H9 (cell line): ENCODE measurements at regions not wholly inside any gene's neighbourhood (a gene's known extent, or its start where the extent isn't known, plus 50 kb on each side); places are given as distances from the start of the nearest gene placed in this dataset.

Experiments used
- DNase-seq: peaks from one replicate; pipeline ENCODE4 v3.0.0-alpha.2; 2017
- H2AFZ ChIP-seq: one replicate; pipeline ENCODE4 v1.6.1; 2013; ENCODE audit warnings: mild to moderate bottlenecking, low read length, control low read depth, moderate library complexity
- H2AK5ac ChIP-seq: 2 replicates; pipeline ENCODE4 v1.6.1; 2013; ENCODE audit warnings: low read length, control low read depth, mixed read lengths; ENCODE audit not compliant: insufficient read length
- H2BK120ac ChIP-seq: one replicate; pipeline ENCODE4 v1.6.1; 2013; ENCODE audit warnings: low read depth, mild to moderate bottlenecking, low read length, control low read depth, inconsistent platforms; ENCODE audit not compliant: poor library complexity, severe bottlenecking
- H2BK12ac ChIP-seq: 2 replicates; pipeline ENCODE4 v1.6.1; 2013; ENCODE audit warnings: low read length, control low read depth, mixed read lengths, low read depth; ENCODE audit not compliant: insufficient read length
- H2BK15ac ChIP-seq: 2 replicates; pipeline ENCODE4 v1.6.1; 2013; ENCODE audit warnings: low read depth, low read length, control low read depth
- H2BK20ac ChIP-seq: one replicate; pipeline ENCODE4 v1.6.1; 2013; ENCODE audit warnings: low read depth, mild to moderate bottlenecking, low read length, control low read depth, inconsistent platforms; ENCODE audit not compliant: poor library complexity, severe bottlenecking
- H2BK5ac ChIP-seq: 2 replicates; pipeline ENCODE4 v1.6.1; 2013; ENCODE audit warnings: low read length, control low read depth, mixed read lengths; ENCODE audit not compliant: insufficient read length
- H3K14ac ChIP-seq: 2 replicates; pipeline ENCODE4 v1.6.1; 2013; ENCODE audit warnings: low read length, control low read depth; ENCODE audit not compliant: insufficient read depth
- H3K18ac ChIP-seq: 2 replicates; pipeline ENCODE4 v1.6.1; 2013; ENCODE audit warnings: low read depth, mild to moderate bottlenecking, mixed read lengths, low read length, control low read depth; ENCODE audit not compliant: insufficient read length
- H3K23ac ChIP-seq: 2 replicates; pipeline ENCODE4 v1.6.1; 2013; ENCODE audit warnings: low read length, control low read depth, mixed read lengths, low read depth; ENCODE audit not compliant: insufficient read length
- H3K23me2 ChIP-seq: 2 replicates; pipeline ENCODE4 v1.6.1; 2013; ENCODE audit warnings: low read depth, mild to moderate bottlenecking, mixed read lengths, low read length, control low read depth; ENCODE audit not compliant: insufficient read length, poor library complexity, severe bottlenecking
- H3K27ac ChIP-seq: 2 replicates; pipeline ENCODE4 v1.5.1; 2013; ENCODE audit warnings: low read length, control low read depth, mixed read lengths, low read depth; ENCODE audit not compliant: insufficient read length
- H3K27me3 ChIP-seq: 2 replicates; pipeline ENCODE4 v1.6.1; 2013; ENCODE audit warnings: low read length, control low read depth, inconsistent platforms; ENCODE audit not compliant: insufficient read depth
- H3K4ac ChIP-seq: 2 replicates; pipeline ENCODE4 v1.6.1; 2013; ENCODE audit warnings: low read depth, mild to moderate bottlenecking, control low read depth, inconsistent platforms, low read length, moderate library complexity
- H3K4me1 ChIP-seq: 2 replicates; pipeline ENCODE4 v1.6.1; 2013; ENCODE audit warnings: low read length, control low read depth, inconsistent platforms; ENCODE audit not compliant: insufficient read depth
- H3K4me2 ChIP-seq: 2 replicates; pipeline ENCODE4 v1.6.1; 2013; ENCODE audit warnings: low read length, control low read depth, mixed read lengths; ENCODE audit not compliant: insufficient read length, insufficient read depth
- H3K56ac ChIP-seq: 2 replicates; pipeline ENCODE4 v1.6.1; 2013; ENCODE audit warnings: low read depth, mild to moderate bottlenecking, mixed read lengths, low read length, control low read depth; ENCODE audit not compliant: insufficient read length
- H3K79me1 ChIP-seq: 2 replicates; pipeline ENCODE4 v1.6.1; 2013; ENCODE audit warnings: low read depth, mild to moderate bottlenecking, moderate library complexity, low read length, control low read depth, inconsistent platforms; ENCODE audit not compliant: insufficient read depth, poor library complexity, severe bottlenecking
- H3K79me2 ChIP-seq: 2 replicates; pipeline ENCODE4 v1.6.1; 2013; ENCODE audit warnings: low read length, control low read depth, inconsistent platforms; ENCODE audit not compliant: insufficient read depth
- H3K9ac ChIP-seq: 2 replicates; pipeline ENCODE4 v1.6.1; 2013; ENCODE audit warnings: low read length, control low read depth, mixed read lengths; ENCODE audit not compliant: insufficient read length; ENCODE audit errors: extremely low read depth
- H3K9me3 ChIP-seq: one replicate; pipeline ENCODE4 v1.6.1; 2013; ENCODE audit warnings: low read depth, low read length, inconsistent platforms; ENCODE audit not compliant: control insufficient read depth
- H3T11ph ChIP-seq: one replicate; pipeline ENCODE4 v1.6.1; 2013; ENCODE audit warnings: mild to moderate bottlenecking, low read length, control low read depth, inconsistent platforms
- H4K20me1 ChIP-seq: one replicate; pipeline ENCODE4 v1.6.1; 2013; ENCODE audit not compliant: control insufficient read depth, insufficient read length, insufficient read depth
- H4K5ac ChIP-seq: 2 replicates; pipeline ENCODE4 v1.6.1; 2013; ENCODE audit warnings: low read depth, mild to moderate bottlenecking, mixed read lengths, low read length, control low read depth; ENCODE audit not compliant: insufficient read length
- H4K8ac ChIP-seq: replicated peaks from 2 replicates; pipeline ENCODE4 v1.6.1; 2013; ENCODE audit warnings: low read length, control low read depth, mixed read lengths, low read depth; ENCODE audit not compliant: insufficient read length
- H4K91ac ChIP-seq: 2 replicates; pipeline ENCODE4 v1.6.1; 2013; ENCODE audit warnings: low read depth, mild to moderate bottlenecking, moderate library complexity, mixed read lengths, low read length, control low read depth; ENCODE audit not compliant: insufficient read length
- H3K27ac Mint-ChIP-seq, 3 experiments: 2 replicates in 2 of 3; 3 replicates in 1 of 3; pipeline ENCODE4 v1.8.0; 2020 to 2021; ENCODE audit warnings: mixed read lengths in 3 of 3, mild to moderate bottlenecking in 1 of 3, moderate library complexity in 1 of 3
- H3K27me3 Mint-ChIP-seq: 2 replicates; pipeline ENCODE4 v1.8.0; 2021; ENCODE audit warnings: low read depth, mild to moderate bottlenecking, moderate library complexity, mixed read lengths
- H3K36me3 Mint-ChIP-seq, 3 experiments: 2 replicates in 2 of 3; 3 replicates in 1 of 3; pipeline ENCODE4 v1.8.0; 2020 to 2021; ENCODE audit warnings: low read depth in 3 of 3, mixed read lengths in 3 of 3; ENCODE audit not compliant: insufficient read depth in 1 of 3
- H3K4me1 Mint-ChIP-seq, 2 experiments: 2 replicates each; pipeline ENCODE4 v1.8.0; 2020; ENCODE audit warnings: mixed read lengths in 2 of 2
- H3K4me3 Mint-ChIP-seq, 2 experiments: 2 replicates in 1 of 2; 3 replicates in 1 of 2; pipeline ENCODE4 v1.8.0; 2020 to 2021; ENCODE audit warnings: mild to moderate bottlenecking in 2 of 2, mixed read lengths in 2 of 2, moderate library complexity in 1 of 2
- H3K9me3 Mint-ChIP-seq, 2 experiments: 2 replicates in 1 of 2; 3 replicates in 1 of 2; pipeline ENCODE4 v1.8.0; 2020; ENCODE audit warnings: mild to moderate bottlenecking in 2 of 2, mixed read lengths in 2 of 2, moderate library complexity in 1 of 2
- CTCF ChIP-seq: fragments of 200-600 bp; sonication (generic); conservative IDR thresholded peaks from 3 replicates; pipeline ENCODE4 v1.8.0; 2021; ENCODE audit warnings: antibody characterized with exemption, mild to moderate bottlenecking
- WGBS: extraction: QIAGEN DNeasy Blood & Tissue Kit; methylation state at CpG from one replicate; pipeline ENCODE4 v1.1.7; 2013; ENCODE audit warnings: missing lambda C conversion rate, low lambda C conversion rate, mixed read lengths; ENCODE audit not compliant: insufficient read length; ENCODE audit errors: extremely low coverage; 5-methylcytosine and 5-hydroxymethylcytosine counted together

GRCh38 chr16:73617738-73618137 is 569.8 kb upstream of the ZFHX3 start:
- no peak overlapping the region for H3K4me3 Mint-ChIP-seq
- TF ChIP-seq CTCF = no peak
- Histone ChIP-seq H2AK5ac (no peak overlapping the region), H3K4ac (no peak overlapping the region), H3K56ac (no peak overlapping the region), H3K27me3 (no peaks in the 10 kb centered on the region), H3K23me2 (no peaks in the 10 kb centered on the region), H2BK15ac (no peak overlapping the region), H2BK5ac (no peak overlapping the region), H3T11ph (no peak overlapping the region), H3K9ac (no peak overlapping the region), H4K8ac (no peak overlapping the region), H4K91ac (no peak overlapping the region), H4K5ac (no peak overlapping the region), H3K4me1 (no peaks in the 10 kb centered on the region), H2BK20ac (no peak overlapping the region), H2AFZ (no peak overlapping the region), H3K14ac (no peak overlapping the region), H4K20me1 (no peaks in the 10 kb centered on the region), H3K27ac (no peak overlapping the region), H3K9me3 (no peaks in the 10 kb centered on the region), H3K23ac (no peak overlapping the region), H3K79me1 (no peaks in the 10 kb centered on the region), H3K79me2 (no peaks in the 10 kb centered on the region), H2BK120ac (no peak overlapping the region), H2BK12ac (no peak overlapping the region), H3K4me2 (no peak overlapping the region), H3K18ac (no peak overlapping the region)
- H3K4me1 Mint-ChIP-seq = peaks cover 10 to 15% of the 10 kb centered on the region in 2 experiments
- no peaks in the 10 kb centered on the region for H3K36me3 Mint-ChIP-seq
- H3K27ac Mint-ChIP-seq = no peak overlapping the region
- no CpG with 5 or more reads among the region's 4 CpGs for WGBS
- H3K9me3 Mint-ChIP-seq = peaks cover 0 to 2% of the 10 kb centered on the region in 2 experiments; a peak in 1 of 5 replicates
- DNase-seq = no peak
- no peaks in the 10 kb centered on the region; the same call in 1 of the 2 replicates for H3K27me3 Mint-ChIP-seq
